HG02763 (cell line): ENCODE measurements at regions not wholly inside any gene's neighbourhood (a gene's known extent, or its start where the extent isn't known, plus 50 kb on each side); places are given as distances from the start of the nearest gene placed in this dataset.
"Not testable (repeated sequence)": the region's sequence is repeated elsewhere in the genome, so short reads cannot be mapped to it uniquely, and the experiment has no call there.

ENCODE experiments used
- ATAC-seq: cut with Tn5 transposase; IDR thresholded peaks from one replicate; pipeline ENCODE4 v1.9.1; 2021; ENCODE audit warnings: mild to moderate bottlenecking, moderate library complexity; ENCODE audit not compliant: unreplicated experiment

DNA sequence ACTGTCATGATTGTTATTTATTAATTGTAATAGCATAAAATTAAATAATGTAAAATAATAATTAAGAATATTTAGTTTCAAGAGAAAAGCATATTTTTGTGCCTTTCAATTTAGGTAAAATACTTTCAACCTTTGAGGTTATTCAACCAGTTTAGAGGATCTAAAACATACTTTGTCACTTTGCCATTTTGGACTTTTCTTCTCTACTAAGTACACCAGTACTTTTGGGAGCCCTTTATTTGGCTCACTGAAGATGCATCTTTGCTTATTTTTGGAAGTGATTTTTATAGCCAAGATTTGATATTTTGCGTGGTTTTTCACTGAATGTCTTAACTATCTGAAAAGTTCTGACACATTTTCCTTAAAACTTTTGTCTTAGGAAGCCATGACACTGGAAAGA lies 860.5 kb downstream of the SORCS1 start:
- ATAC-seq, result no peak

GRCh38 chr10:106302961-106303360 lies 861.5 kb downstream of the SORCS1 start:
- no peak for ATAC-seq

DNA sequence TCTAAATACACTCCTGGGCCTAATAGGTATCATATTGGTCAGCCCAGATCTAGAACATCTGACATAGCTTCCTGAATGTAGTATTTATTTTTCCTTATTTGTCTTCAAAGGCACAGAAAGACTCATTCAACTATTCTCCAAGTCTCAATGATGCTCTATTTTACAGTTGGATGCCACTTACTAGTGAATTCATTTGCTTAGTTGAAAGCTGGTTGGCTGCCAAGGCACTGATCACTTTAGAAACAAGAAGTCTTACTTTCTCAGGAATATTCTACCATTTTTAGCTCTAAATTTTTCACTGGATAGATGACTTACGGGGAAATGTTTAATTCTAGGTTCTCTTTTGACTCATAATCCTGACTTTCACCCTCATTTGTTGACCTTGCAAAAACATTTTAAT lies 863.4 kb downstream of the SORCS1 start:
- no peak for ATAC-seq

DNA sequence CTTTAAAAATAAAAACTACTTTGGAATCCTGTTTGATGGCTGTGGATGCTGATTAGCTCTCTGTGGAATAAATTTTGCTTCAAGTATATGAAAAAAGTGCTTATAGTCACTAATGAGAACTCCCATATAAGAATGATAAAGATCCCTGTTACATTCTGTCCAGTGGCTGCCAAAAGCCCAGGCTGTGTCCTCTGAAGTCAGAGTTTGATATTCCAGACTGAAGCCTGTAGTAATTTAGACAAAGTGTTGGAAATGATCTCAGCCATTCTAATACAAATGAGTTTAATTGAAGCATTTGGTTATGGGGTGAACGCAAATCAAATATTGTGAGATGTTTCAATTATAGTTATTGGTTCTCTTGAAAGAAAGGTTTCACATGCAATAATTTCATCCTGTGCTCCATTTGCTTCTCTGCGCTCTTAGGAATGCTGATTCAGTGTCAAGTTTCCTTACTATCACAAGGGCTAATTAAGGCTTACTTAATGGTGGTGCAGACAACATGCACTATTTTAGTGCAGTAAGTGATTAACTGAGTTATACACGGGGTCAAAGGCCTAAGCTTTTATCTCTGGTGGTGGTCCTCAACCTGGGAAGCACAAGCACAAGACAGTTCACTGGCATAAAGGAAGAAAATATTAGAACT lies 867.6 kb downstream of the SORCS1 start:
- no peak for ATAC-seq

DNA sequence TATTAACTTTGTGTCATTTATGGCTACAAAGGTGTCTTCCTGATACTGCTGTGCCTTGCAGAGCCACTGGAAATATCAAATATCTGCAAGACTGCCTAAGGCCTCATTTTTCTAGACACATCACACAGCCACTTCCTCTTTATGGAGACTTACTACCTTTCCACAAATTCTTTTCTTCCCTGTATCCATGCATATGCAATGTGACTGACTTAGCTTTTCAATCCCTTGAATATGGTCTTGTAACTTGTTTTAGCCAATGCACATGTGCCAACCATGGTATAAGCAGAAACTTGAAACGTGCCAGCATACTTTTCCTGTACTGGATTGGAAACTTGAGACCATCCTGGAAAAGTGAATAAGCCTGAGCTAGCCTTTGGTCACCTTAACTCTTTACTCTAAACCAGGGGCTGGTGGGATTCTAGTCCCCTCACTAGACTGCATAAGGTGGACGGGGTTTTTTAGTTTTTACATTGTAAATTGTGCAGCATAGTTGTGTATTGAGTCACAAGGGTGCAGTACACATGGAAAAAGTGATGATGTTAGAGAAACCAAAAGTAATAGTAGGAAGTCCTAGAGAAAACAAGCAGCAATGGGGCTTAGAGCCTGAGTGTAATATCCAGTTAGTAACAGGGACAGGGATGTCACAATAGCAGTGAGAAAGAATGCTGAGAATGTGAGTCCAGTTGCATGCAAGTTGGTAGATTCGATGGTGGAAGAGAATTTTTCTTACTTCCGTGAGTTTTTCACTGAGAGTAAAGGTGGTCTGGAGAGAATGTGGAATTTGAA lies 879.5 kb downstream of the SORCS1 start:
- no peak for ATAC-seq

GRCh38 chr10:106280896-106281460 lies 883.5 kb downstream of the SORCS1 start:
- ATAC-seq, result no peak

- no peak for ATAC-seq
Observed at GRCh38 chr10:106278383-106278782, 886.1 kb downstream of the SORCS1 start.

DNA sequence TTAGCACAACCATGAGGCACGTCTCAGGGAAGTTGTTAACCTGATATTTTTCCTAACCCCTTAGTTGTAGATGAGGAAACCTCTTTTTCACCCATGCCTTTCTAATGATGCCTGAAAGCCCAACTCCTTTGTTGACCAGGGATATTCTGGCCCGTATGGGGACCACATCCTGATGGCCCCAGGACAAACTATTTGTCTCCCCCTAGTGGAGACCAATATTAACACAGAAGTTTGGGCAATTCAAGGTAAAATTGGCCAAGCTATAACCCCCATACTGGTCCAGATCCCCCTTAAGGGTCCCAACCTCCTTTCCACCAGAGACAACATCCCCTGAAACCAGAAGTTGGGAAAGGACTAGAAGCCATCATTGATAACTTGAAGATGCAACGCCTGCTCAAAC lies 893.3 kb downstream of the SORCS1 start:
- no peak for ATAC-seq

DNA sequence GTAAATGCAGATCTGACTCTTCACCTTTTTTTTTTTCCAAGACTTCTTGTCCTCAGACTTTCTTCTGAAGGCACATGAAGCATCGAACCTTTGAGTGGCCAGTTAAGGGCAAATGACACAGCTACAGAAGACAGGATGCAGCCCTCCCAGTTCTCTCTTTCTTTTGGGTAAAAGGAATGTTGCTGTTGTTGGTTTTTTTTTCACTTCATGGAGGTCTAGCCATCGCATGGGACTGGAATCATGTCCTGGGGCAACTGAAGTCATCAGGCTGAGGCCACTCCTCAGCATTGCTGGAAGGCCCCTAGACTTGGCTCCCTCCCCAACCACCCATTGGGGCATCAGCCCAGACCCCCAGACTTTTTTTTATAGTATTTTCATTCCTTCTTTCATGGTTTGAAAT lies 896.5 kb downstream of the SORCS1 start:
- no peak for ATAC-seq

DNA sequence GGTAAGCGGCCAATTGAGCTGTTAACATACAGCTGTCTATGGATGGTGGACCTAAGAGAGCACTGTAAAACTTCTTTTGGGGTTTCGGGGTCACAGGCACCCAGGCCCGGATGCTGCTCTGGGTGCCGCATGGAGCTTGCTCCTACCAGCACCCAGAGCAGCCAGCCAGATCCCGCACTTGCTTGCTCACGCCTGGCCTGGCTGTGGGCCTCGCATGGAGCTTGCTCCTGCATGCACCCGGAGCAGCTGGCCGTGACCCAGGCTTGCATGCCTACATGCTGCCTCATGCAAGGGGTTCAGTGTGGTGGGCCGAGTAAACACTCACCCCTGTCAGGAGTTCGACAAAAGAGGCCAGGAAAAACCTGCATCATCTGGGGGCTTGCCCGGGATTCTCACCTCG lies 896.9 kb downstream of the SORCS1 start:
- ATAC-seq, result no peak

GRCh38 chr10:106257432-106257831 lies 907.1 kb downstream of the SORCS1 start:
- not testable (repeated sequence) for ATAC-seq

- ATAC-seq, result no peak
Observed at GRCh38 chr10:106255111-106255678, 909.3 kb downstream of the SORCS1 start.

DNA sequence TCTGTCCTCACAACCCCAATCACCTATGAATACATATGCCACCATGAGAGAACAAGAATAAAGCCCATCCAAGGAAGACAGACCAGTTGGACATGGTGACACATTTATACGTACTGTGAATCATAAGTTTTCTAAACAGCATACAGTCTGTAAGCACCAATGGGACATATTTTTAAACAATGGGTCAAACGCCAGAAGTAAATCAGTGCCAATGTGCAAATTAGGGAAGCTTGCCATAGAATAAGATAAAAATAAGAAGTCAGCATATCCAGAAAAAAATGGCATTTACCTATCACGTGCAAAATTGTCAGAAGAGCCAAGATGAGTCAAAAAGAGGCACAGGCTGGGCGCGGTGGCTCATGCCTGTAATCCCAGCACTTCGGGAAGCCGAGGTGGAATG lies 910.4 kb downstream of the SORCS1 start:
- ATAC-seq, result no peak

GRCh38 chr10:106252541-106252940 lies 912.0 kb downstream of the SORCS1 start:
- ATAC-seq, result no peak

DNA sequence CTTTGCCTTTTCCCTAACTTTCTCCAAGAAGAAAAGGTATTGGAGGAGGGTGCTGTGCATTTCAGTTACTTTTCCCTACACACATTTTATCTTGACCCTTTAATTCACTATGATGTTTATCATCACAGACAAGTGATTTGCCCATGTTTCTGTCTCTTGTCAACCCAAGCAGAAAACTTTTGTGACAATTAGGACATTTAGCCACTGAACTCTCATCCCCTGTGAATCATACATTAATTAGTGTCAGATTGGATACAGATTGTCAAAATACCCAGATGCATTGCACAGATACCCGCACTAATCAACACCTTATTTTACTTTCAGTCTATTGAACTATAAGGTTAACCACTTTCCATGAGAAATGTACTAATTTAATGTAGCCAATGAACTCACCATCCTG lies 912.9 kb downstream of the SORCS1 start:
- ATAC-seq, result no peak

GRCh38 chr10:106242301-106242700 lies 922.2 kb downstream of the SORCS1 start:
- no peak for ATAC-seq

- ATAC-seq, result no peak
Observed at GRCh38 chr10:106226828-106227227, 937.7 kb downstream of the SORCS1 start.

GRCh38 chr10:106226142-106226541 lies 938.4 kb downstream of the SORCS1 start:
- ATAC-seq, result no peak

DNA sequence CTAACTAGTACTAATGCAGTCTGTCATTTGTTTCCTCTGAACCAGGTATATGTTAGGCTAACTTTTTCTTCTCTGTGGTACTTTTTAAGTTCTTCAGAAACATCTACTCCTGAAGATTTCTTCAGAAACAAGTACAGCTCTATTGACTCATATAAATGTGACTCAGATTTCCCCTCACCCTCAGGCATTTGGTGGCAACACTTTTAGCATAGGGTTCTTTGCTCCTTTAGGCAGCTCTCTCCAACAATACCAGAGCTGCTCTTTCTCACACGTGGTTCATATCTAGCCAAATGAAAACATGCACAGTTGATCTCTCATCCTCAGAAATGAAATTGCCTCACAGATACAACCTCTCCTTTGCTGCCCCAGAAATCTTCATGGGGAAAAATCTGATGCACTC lies 939.8 kb downstream of the SORCS1 start:
- no peak for ATAC-seq

DNA sequence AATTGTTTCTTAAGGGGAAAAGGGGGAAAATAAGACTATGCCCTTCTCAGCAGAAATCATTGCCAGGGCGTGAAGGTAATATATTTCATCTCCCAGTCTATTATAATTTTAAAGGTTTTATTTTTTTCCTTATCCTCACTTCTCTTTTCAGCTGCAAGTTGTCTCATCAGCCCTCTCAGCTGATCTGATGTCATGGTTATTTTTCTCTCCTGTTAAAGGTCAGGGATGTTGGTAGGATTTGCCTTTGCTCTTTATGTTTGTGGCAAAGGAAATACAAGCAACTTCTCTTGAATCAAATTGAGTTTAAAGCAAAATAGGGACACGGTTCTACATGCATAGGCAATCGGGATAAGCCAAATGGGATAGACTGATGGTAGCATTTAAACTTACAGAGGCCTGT lies 946.9 kb downstream of the SORCS1 start:
- no peak for ATAC-seq

DNA sequence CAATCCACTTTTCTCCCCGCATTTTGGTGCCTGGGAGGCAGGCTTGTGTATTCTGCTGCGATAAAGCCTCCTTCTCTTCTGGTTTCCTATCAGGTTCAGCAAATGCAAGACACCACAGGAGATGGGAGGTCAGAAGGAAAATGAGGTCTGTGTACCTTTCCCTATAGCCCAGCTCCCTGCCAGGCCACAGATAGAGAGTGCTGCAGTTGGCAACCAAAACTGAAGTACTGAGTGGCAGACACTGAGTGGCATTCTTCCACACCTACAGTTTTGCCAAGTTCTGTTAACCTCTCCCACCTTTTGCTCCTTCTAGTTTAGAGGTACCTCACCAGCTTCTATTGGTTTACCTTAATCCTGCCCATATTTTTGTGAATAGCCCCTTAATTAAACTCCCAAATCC lies 948.4 kb downstream of the SORCS1 start:
- ATAC-seq, result no peak

DNA sequence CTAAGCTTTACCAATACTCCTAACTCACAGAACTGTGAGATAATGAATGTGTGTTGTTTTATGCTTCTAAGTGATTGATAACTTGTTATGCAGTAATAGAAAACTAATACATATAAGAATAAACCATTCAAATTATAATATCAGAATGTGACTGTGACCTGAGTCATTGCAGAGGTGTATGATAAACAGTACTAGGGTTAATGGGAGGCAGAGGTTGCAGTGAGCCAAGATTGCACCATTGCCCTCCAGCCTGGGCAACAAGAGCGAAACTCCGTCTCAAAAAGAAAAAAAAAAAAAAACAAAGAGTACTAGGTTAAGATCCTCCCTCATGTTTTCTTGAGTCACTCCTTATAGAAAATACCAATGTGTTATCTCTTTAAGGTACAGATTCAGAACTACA lies 950.3 kb downstream of the SORCS1 start:
- no peak for ATAC-seq
